ENCODE measurements at regions not wholly inside any gene's neighbourhood (a gene's known extent, or its start where the extent isn't known, plus 50 kb on each side); places are given as distances from the start of the nearest gene placed in this dataset.

- TF ChIP-seq, protein P1, sequence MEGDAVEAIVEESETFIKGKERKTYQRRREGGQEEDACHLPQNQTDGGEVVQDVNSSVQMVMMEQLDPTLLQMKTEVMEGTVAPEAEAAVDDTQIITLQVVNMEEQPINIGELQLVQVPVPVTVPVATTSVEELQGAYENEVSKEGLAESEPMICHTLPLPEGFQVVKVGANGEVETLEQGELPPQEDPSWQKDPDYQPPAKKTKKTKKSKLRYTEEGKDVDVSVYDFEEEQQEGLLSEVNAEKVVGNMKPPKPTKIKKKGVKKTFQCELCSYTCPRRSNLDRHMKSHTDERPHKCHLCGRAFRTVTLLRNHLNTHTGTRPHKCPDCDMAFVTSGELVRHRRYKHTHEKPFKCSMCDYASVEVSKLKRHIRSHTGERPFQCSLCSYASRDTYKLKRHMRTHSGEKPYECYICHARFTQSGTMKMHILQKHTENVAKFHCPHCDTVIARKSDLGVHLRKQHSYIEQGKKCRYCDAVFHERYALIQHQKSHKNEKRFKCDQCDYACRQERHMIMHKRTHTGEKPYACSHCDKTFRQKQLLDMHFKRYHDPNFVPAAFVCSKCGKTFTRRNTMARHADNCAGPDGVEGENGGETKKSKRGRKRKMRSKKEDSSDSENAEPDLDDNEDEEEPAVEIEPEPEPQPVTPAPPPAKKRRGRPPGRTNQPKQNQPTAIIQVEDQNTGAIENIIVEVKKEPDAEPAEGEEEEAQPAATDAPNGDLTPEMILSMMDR (IDR thresholded peaks at IDR 0.05 in 2 of 3, conservative IDR thresholded peaks at IDR 0.05 in 1 of 3; ENCODE audit: borderline replicate concordance in 1 of 3, insufficient read depth in 1 of 3, low read depth in 2 of 3, low read length in 2 of 3), result no peak
- TF ChIP-seq, protein P2, sequence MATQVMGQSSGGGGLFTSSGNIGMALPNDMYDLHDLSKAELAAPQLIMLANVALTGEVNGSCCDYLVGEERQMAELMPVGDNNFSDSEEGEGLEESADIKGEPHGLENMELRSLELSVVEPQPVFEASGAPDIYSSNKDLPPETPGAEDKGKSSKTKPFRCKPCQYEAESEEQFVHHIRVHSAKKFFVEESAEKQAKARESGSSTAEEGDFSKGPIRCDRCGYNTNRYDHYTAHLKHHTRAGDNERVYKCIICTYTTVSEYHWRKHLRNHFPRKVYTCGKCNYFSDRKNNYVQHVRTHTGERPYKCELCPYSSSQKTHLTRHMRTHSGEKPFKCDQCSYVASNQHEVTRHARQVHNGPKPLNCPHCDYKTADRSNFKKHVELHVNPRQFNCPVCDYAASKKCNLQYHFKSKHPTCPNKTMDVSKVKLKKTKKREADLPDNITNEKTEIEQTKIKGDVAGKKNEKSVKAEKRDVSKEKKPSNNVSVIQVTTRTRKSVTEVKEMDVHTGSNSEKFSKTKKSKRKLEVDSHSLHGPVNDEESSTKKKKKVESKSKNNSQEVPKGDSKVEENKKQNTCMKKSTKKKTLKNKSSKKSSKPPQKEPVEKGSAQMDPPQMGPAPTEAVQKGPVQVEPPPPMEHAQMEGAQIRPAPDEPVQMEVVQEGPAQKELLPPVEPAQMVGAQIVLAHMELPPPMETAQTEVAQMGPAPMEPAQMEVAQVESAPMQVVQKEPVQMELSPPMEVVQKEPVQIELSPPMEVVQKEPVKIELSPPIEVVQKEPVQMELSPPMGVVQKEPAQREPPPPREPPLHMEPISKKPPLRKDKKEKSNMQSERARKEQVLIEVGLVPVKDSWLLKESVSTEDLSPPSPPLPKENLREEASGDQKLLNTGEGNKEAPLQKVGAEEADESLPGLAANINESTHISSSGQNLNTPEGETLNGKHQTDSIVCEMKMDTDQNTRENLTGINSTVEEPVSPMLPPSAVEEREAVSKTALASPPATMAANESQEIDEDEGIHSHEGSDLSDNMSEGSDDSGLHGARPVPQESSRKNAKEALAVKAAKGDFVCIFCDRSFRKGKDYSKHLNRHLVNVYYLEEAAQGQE (IDR thresholded peaks at IDR 0.05; ENCODE audit: low read depth), result no peak
- TF ChIP-seq SIN3A (IDR thresholded peaks at IDR 0.05; ENCODE audit: low read depth) (no peak), POLR2A (IDR thresholded peaks at IDR 0.05; ENCODE audit: borderline replicate concordance, extremely low read depth, insufficient read depth, insufficient read length) (no peak), MAX (IDR thresholded peaks at IDR 0.05) (no peak), SP1 (IDR thresholded peaks at IDR 0.05; ENCODE audit: low read depth) (no peak), ELF1 (IDR thresholded peaks at IDR 0.05; ENCODE audit: borderline replicate concordance, low read depth) (no peak), POLR2AphosphoS5 (IDR thresholded peaks at IDR 0.05; ENCODE audit: low read depth, low read length) (no peak), CBX3 (IDR thresholded peaks at IDR 0.05; ENCODE audit: low read depth) (no peak), JUND (IDR thresholded peaks at IDR 0.05) (no peak)
- TF ChIP-seq, protein P3, sequence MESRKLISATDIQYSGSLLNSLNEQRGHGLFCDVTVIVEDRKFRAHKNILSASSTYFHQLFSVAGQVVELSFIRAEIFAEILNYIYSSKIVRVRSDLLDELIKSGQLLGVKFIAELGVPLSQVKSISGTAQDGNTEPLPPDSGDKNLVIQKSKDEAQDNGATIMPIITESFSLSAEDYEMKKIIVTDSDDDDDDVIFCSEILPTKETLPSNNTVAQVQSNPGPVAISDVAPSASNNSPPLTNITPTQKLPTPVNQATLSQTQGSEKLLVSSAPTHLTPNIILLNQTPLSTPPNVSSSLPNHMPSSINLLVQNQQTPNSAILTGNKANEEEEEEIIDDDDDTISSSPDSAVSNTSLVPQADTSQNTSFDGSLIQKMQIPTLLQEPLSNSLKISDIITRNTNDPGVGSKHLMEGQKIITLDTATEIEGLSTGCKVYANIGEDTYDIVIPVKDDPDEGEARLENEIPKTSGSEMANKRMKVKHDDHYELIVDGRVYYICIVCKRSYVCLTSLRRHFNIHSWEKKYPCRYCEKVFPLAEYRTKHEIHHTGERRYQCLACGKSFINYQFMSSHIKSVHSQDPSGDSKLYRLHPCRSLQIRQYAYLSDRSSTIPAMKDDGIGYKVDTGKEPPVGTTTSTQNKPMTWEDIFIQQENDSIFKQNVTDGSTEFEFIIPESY (IDR thresholded peaks at IDR 0.05; ENCODE audit: extremely low read depth, insufficient replicate concordance, low read length), result no peak
- TF ChIP-seq, protein P4, sequence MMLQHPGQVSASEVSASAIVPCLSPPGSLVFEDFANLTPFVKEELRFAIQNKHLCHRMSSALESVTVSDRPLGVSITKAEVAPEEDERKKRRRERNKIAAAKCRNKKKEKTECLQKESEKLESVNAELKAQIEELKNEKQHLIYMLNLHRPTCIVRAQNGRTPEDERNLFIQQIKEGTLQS (IDR thresholded peaks at IDR 0.05), result no peak
Observed at GRCh38 chr18:22713511-22713910, 219.6 kb upstream of the RBBP8 start.

All from HCT116 (cell line).